Testis (tissue), 2 donors: ENCODE measurements at regions not wholly inside any gene's neighbourhood (a gene's known extent, or its start where the extent isn't known, plus 50 kb on each side); places are given as distances from the start of the nearest gene placed in this dataset.

Source experiments
- CTCF ChIP-seq, 3 experiments: fragments of 450-650 bp in 2 of 3; fragments of 200-600 bp in 1 of 3; sonication (generic) in 1 of 3; IDR thresholded peaks; one replicate each; pipeline ENCODE4 v1.5.1; 2016 to 2019; ENCODE audit warnings: antibody characterized with exemption in 3 of 3, mild to moderate bottlenecking in 2 of 3, moderate library complexity in 1 of 3
- POLR2A ChIP-seq: fragments of 450-650 bp; IDR thresholded peaks from one replicate; pipeline ENCODE4 v1.6.1; 2017; ENCODE audit warnings: antibody characterized with exemption, mild to moderate bottlenecking, moderate library complexity

- TF ChIP-seq CTCF (IDR thresholded peaks at IDR 0.05) = no peak
- TF ChIP-seq POLR2A = no peak
These were observed 520.2 kb upstream of the MYT1L start for GRCh38 chr2:2851316-2851715.
